Gastrocnemius medialis (tissue), 4 donors: ENCODE measurements at regions not wholly inside any gene's neighbourhood (a gene's known extent, or its start where the extent isn't known, plus 50 kb on each side); places are given as distances from the start of the nearest gene placed in this dataset.

ENCODE experiments used
- CTCF ChIP-seq, 5 experiments: fragments of 450-650 bp in 3 of 5; fragments of 200-600 bp in 2 of 5; sonication (generic) in 2 of 5; IDR thresholded peaks in 4 of 5; conservative IDR thresholded peaks in 1 of 5; 1 replicate in 4 of 5; 2 replicates in 1 of 5; pipeline ENCODE4 v1.5.1; 2016 to 2019; ENCODE audit warnings: antibody characterized with exemption in 5 of 5, mild to moderate bottlenecking in 3 of 5, moderate library complexity in 3 of 5
- POLR2A ChIP-seq, 2 donors: fragments of 450-650 bp; IDR thresholded peaks; one replicate each; pipeline ENCODE4 v1.6.1; 2017; ENCODE audit warnings: antibody characterized with exemption in 2 of 2, mild to moderate bottlenecking in 2 of 2, moderate library complexity in 2 of 2

DNA sequence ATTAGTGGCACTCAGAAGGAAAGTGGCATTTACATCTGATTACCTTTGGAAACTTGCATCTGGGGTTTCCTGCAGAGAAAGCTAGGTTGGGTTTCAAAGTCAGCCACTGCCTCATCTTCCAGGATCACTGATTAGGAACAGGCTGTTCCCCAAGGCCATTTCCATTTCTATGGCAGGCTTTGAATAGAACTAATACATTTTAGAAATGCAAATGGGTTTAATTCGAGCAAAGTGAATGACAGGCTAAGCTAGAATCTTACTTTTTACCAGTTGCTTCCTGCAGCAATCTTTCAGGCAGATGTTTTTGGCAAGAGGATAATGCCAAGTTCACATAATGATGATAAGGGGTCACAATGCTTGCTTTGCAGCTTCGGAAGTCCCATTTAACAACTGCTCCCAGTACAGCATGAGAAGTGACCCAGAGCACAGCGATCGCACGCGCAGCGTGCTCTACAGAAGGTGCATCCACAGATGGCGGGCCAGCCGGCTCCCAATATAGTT, 336.7 kb downstream of the LPIN1 start:
- TF ChIP-seq CTCF (IDR thresholded peaks at IDR 0.05 in 4 of 5, conservative IDR thresholded peaks at IDR 0.05 in 1 of 5) (no peak), POLR2A (IDR thresholded peaks at IDR 0.05) (no peak)
